NCI-H187 treated with DMSO at 0.1 percent for 48 hours (cell line): ENCODE measurements at regions not wholly inside any gene's neighbourhood (a gene's known extent, or its start where the extent isn't known, plus 50 kb on each side); places are given as distances from the start of the nearest gene placed in this dataset.
"Not testable (repeated sequence)": the region's sequence is repeated elsewhere in the genome, so short reads cannot be mapped to it uniquely, and the experiment has no call there.

Experiments used
- DNase-seq: peaks from one replicate; lab custom pipeline; 2025; lab: John Stamatoyannopoulos, UW

DNA sequence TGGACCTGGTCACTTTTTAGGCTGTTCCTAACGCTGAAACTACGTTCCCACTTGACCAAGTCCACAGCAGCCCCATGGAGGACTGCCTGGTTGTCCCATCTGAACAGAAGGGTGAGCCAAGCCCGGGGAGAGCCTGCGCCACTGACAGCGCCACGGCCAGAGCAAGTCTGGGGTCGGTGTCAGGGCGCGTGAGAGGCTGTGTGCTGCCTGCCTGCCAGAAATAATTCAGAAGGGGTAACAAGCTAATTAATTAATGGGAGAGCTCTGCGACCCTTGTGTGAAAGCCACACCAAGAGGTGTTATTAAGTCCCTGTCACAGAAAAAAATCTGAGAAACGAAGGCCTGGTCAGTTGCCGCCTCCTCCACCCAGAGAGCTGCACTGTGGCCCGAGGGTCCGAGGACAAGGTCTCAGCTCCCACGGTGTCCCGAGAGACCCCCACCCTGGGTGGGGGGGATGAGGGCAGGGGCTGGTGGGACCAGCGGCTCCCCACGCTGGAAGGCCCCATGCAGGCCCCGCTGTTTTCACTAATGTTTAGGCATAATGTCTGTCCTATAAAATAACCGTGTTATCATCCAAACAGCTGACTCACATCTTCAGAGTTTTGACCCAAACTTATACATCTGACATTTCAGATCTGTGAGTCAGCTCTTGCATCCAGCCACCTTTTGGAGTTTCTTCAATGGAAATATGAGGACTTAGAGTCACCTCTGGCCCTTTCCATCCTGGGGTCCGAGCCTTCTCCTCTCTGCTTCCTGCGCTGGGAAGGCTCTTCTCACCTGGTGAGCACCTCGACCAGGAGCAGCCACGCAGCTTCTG, 58.5 kb downstream of the DLL1 start:
- DNase-seq: no peak

DNA sequence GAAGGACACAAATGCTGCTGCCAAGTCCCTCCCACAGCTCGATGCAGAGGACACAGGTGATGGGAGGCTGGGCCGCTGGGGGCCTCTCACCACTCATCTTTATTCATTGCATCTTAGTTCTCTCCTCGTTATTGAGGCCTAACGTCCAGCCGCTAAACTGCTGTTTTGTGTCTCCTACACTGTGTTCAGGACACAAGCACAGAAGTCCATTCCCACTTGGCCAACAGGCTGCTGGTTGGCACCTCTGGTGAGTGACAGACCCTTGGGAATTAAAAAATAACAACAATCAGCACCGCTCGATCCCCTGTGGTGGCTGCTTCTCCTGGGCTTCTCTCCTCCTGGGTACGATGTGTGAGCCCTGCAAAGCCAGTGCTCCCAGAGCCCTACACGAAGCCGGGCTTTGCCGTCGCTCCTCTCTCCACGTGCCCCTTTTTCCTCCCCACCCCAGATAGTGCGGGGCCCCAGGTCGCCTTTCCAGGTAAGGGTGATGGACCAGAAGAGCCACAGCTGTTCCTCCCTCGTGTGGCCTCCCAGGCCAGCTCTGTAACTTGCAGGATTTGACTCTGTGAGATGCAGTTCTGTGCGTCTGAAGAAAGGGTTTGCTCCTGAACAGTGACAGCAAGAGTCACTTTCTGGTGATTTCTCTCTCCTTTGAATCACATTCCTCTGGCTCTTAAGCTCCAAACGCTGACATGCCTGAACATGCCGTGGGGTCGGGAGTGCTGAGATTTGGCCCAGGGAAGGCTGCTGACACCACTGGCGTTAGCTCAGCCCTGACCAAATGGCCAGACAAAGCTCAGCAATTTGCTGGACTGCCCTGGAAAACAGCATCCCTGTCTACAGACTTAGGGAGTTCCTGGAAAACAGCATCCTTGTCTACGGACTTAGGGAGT, 59.3 kb downstream of the DLL1 start:
- DNase-seq: no peak

DNA sequence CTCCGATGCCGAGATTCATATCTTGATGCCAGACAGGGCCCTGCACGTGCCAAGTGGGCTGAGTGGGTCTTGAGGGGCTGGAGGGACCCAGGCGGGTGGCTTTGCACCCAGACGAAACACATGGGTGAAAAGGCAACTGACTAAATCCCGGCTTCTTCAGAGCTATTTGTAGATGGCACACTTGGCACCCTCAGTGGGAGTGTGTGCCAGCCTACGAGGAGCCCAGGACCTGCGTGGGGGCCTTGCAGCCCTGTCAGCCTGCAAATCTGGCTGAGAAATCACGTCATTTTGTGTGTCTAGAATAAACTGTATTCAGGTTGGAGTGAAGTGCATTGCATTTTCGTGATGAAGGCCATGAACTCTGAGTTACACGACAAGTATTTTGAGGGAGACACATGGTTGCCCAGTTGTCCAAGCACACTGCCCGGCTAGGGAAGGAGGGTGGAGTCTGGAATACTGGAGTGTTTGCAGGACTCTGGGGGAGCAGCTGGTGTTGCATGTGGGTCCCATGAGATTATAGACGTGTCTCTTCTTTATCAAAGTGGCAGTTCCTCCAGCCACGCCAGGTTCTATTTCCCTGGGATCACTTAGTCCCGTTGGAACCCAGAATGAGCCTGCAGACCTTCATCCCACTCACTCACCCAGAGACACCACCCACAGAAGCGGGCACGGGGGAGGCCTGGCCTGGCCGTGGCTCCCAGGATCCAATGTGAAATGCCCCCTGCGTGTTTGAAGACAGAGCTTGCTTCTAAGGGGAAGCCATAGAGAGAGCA, 60.2 kb downstream of the DLL1 start:
- no peak for DNase-seq

DNA sequence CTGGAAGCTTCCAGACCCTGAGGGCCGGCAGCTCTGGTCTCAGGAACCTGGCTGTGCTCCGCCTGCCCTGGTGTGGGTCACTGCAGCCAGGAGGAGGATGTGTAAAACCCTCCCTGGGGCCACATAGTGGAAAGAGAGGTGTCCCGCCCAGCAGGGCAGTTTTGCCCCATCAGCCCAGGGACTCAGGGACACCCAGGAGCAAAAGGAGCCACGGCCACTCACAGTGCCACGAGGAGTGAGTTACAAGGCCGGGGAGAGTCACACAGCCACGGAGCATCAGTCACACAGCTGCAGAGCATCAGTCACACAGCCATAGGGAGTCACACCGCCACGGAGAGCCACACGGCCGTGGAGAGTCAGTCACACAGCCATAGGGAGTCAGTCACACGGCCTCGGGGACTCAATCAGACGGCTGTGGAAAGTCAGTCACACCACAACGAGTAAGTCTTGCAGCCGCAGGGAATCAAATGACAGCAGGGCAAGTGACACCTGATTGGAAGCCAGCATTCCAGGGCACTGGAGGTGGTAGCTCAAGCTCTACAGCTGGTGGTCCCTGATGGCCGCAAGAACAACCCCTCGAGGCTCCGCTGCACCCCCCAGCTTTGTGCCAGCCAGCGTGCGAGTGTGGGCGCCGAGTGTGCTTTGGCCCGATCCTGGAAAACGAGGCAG, 60.9 kb downstream of the DLL1 start:
- no peak for DNase-seq

DNA sequence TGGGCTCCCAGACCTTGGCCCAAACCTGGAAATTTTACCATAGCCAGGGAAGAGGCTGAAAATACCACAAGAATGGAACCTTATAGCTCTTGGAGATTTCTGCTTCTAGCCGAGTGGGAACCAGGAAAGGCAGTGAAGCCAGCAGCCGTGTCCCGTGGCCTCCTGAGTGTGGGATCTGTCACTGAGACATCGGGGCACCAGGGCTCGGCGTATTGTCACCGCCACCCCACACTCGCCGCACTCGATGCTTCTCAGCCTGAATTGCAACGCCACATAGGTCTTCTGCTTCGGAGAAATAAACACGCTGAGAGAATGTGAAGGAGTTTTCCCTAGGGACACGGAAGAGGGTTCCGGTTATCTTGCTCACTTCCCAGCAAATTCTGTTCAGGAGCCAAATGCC, 61.5 kb downstream of the DLL1 start:
- DNase-seq: no peak

DNA sequence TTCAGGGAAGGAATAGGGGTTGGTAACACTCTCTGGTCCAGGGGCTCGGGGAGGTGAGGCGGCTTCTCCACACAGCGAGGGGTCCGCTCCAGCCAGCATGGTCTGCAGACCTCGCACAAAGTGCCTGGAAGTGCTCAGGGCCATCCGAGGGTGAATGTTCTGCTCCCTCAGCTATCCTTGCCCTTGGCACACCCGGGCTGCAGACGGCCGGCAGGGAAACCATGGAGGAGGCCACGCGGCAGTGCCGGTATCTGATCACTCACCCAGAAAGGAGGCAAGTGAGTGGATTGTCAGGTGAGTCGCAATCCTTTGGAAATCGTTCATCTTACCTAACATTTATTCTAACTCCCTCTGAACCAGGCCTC, 62.0 kb downstream of the DLL1 start:
- DNase-seq: no peak

DNA sequence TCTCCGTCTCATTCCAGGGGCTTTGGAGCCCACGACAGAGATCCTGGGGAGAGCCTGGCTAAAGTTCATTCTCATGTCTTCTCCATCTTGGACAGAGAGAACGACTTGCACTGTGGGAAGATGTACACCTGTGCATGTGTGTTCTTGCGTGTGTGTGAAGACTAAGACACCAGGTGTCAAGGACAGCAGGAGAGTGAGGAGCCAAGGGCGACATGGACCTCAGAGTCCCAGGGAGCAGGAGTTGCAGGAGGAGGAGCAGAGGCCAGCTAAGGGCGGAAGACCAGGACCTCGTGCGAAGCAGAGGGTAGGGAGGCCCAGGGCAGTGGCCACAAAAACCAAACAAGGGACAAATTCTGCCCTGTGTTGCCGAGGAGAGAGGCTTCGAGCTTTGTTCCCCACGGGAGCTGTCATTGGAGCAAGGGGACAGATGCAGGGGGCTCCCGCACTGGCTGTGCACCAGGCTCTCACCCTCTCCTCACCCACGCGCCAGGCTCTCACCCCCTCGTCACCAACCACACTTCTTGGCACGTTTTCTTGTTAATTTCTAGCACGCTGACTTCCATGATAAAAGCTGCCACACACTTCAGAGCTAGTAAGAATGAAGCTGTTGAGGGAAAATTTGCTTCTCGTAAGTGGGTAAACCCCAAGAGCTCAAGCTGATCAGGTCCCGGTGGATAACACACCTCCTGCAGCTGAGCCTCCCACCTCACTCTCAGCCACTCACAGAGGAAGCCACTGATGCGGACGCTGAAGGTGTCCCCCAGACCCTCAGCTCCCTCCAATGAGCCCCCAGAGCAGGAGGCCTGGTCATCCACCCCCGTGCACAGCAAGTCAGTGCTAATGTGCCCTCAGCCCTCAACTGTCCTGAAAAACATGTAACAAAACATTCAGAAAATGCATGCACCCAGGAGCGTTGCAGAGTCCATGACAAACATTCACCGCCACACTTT, 62.6 kb downstream of the DLL1 start:
- DNase-seq: no peak

DNA sequence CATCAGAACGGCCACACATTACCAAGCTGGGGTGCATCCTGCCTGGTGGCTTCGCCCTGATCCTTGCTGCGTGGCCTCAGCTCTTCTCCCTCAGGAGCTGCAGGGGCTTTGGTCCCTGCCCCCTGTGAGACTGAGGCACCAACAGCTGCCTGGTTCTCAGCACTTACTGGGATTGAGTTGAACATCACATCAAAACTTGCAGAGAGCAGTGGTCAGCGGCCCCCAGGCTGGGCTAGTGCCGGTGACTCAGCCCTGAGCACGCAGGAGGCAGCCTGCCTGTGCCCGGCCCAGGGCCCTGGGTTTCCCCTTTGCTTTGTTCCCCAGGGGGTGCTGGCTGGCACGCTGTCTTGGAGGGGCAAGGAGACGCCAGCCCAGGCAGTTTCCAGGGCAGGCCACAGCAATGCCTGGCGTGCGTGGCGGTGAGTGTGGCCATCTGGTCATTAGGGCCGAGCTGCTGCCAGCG, 63.3 kb downstream of the DLL1 start:
- DNase-seq: no peak

DNA sequence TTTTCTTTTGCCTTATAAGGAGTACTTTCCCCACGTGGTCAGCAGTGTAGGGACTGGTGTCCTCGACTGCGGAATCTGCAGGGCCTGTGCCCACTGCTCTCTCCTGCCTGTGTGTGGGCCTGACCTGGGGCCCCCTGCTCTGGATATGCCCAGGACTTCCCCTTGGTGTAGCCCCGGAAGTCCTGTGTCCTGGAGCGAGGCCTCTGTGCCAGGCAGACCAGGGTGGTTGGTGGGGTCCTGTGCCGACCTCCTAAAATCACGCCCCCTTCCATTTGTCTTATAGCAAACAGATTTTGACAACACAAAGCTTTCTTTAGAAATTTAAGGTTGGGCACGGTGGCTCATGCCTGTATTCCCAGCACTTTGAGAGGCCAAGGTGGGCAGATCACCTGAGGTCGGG, 64.2 kb downstream of the DLL1 start:
- DNase-seq: no peak

DNA sequence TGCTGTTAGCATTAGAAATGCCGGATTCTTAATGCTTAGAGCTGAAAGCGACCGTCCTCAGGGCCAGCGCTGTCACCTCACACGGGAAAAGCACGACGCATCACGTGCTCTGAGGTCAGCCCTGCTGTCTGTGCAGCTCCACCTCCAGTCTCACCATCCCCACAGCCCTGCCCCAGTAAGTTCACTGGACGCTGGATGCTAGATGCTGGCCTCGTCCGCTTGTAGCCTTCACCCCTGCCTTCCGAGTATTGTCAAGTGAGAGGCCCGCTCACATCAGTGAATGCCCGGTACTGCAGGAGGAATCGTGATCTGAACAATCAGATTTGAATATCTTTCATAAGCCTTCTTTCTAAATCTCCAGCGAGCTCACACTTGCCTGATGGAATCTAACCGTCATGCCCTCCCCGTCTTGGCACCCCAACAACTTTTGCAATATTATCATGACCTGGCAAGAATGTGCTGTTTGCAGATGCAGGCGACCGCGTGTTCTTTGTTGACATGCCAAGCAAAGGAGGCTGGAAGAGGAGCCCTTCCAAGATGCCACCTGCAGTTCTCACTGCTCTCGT, 64.9 kb downstream of the DLL1 start:
- DNase-seq: no peak

DNA sequence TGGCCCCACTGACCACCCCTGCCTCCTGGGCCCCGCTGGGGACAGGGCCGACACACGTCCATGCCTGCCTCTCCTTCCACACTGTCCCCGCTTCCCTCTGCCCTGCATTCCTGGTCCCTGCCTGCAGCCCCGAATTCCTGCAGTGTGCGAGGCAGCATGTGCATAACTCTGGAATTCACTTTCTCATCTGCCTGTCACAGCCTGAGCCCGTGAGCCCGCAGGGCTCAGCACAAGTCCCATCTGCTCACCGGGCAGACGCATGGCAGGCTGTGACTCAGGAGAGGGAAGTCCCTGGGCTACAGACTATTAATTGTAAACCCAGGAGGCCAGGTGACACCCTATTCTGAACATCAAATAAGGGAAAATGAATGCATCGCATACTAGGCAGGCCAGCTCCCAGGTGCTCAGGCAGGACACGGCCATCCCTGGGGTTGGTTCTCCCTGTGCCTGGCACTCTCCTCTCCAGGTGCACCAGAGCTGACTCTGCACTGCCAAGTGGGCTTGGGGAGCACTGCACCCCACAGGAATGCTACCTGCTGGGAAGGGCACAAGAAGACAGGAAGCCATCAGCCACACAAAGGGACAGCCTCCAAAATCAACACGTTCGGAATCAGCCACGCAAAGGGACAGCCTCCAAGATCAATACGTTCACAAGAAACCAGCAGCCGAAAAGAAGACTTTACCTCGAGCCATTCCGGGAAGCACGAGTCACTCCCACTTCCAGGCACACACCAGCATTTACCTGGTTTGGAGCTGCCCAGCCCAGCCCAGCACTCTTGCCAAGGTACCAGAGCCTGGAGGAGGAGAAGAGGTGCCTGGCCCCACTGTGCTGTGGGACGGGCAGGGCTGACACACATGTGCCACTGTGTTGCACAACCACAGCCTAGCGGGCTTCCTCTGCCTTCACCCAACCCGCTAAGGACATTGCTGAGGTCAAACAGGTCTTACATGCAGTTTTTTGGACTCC, 65.9 kb downstream of the DLL1 start:
- no peak for DNase-seq

DNA sequence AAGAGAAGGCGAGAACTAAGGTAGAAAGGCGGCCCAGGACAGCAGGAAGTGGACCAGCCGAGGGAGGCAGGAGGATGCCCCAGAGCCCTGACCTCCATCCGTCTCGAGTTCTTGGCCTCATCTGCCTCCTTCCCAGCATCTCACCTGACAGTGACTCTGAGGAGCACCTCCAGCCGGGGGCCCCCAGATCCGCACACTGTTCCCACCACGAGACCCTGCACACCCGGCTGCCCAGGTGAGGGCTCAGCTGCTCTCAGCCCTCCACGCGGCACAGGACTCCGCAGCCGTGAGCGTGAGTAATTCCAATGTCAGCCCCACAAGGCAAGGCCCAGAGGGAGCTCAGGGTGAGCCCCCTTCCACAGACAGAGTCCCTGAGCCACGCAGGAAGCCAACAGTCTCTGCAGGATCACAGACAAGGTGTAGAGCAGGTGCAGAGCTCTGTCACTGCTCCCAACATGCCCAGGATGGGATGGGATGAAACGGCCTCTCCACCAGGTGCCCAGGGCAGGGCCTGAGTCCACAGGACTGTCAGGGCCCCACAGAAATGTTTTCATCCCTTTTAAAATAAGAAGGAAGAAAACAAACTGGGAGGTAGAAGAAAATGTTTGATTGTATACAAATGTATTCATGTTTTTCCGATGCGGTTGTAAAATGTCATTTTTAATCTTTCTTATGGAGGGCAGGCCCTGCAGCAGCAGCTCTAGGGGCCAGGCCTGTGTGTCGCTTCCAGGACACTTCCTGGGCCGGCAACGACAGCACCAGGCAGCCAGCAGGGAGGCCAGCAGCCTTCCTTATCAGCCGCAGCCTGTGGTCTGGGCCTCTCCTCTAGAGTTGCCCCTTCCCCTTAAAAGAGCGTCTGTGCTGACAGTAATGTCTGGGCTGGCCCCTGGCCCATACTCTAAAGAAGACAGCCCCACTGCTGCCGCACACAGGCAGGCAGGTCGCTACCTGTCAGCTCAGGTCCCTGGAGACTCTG, 66.9 kb downstream of the DLL1 start:
- no peak for DNase-seq

DNA sequence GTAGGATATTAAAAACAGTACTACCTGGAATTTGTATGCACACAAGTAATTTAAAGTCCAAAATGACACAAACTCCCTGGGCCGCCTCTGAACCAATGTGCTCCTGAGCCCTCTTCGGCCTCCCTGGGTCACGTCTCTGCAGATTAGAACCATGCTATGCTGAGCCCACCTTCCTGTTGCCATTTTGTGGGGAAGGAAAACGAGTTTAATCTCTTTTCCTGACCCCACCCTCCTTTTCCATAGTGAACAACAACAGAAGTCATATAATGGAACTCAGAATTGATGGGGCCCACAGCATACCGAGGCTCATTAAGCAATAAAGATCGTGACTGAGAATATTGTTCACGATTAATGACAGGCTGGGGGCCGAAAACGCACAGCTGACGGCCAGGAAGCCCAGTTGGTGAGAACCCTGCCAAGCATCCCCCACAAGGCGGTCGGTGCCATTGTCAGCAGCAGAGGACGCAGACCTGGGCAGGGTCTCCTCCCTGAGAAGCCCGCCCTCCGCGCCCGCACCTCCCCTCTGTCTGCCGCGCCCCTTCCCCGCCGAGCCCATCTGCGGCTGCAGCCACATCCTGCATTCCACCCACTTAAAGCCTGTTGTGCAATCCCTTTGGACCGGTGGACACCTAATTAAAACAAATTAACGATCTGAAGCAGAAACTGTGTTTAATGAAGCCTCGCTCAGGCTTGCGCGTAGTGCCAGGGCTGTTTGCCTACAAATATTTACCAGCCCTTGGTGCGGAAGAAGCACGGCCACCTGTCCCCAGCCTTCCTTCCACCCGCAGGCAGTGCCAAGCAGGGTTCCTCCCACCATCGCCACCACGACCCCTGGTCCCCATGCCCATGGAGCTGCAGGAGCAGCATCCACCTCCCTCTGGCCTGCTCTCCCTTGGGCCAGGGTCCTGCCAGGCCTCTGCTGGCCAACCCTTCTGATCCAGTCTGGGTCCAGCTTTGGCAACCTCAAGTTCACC, 68.1 kb downstream of the DLL1 start:
- DNase-seq: no peak

DNA sequence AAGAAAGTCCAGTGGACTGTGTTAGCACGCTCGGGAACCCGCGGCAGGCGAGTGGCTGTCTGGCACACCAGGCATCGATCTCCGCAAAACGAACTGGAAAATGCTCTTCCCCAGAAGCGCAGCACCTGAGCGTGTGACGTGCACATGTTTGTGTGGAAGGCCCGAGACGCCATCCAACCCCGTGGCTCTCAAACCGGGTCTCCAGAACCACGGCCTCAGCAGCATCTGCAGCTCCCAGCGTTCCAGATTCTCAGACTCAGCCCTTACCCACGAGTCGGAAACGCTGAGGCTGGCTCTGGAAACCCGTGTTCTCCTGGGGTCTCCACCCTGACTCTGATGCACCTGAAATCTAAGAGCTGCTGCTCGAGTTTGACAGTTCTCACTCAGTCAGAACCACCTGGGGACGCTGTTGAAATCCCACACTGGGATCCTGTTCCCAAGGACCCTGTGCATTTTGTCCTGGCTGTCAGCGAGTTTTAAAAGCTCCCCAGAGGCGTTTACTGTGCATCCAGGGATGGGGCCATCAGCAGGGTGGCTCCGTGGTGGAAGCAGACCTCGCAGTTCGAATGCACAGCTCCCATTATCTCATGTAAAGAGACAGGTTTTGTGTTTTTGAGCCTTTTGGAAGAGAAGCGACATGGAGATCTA, 69.0 kb downstream of the DLL1 start:
- DNase-seq: no peak

DNA sequence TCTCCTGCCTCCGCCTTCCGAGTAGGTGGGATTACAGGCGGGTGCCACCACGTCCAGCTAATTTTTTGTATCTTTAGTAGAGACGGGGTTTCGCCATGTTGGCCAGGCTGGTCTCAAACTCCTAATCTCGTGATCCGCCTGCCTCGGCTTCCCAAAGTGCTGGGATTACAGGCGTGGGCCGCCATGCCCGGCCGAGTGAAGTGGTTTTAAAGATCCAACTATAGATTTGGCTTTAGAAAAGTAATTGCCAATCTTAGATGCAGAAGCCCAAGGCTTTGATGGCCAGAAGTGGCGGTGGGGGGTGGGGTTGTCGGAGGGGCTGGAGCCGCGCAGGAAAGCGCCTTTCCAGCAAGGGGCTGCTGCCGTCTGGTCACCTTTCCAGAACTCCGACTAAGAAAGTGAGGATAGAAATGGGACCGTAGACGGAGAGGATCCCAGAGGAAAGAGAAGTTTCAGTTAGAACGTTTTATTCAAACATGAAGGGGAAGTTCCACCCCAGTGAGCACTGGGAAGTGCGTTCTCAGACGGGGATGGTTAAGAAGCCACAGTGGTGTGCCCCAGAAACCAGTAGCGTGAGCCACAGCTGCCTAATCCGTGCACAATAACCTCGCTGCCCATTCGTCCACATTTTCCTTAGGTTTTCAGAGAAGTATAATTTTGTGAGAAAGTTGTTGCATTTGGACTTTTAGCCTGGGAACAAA, 69.7 kb downstream of the DLL1 start:
- no peak for DNase-seq

DNA sequence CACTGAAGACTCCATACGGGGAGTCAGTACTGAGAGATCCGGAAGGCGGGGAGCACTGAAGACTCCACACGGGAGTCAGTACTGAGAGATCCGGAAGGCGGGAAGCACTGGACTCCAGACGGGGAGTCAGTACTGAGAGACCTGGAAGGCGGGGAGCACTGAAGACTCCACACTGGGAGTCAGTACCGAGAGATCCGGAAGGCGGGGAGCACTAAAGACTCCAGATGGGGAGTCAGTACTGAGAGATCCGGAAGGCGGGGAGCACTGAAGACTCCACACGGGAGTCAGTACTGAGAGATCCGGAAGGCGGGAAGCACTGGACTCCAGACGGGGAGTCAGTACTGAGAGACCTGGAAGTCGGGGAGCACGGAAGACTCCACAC, 77.2 kb downstream of the DLL1 start:
- not testable (repeated sequence) for DNase-seq
